GM21360 (cell line): ENCODE measurements at regions not wholly inside any gene's neighbourhood (a gene's known extent, or its start where the extent isn't known, plus 50 kb on each side); places are given as distances from the start of the nearest gene placed in this dataset.
"Not testable (repeated sequence)": the region's sequence is repeated elsewhere in the genome, so short reads cannot be mapped to it uniquely, and the experiment has no call there.

ENCODE experiments used
- ATAC-seq: cut with Tn5 transposase; IDR thresholded peaks from one replicate; pipeline ENCODE4 v1.9.1; 2021; ENCODE audit warnings: mild to moderate bottlenecking, moderate library complexity; ENCODE audit not compliant: unreplicated experiment

- no peak for ATAC-seq
These were observed 287.2 kb upstream of the FN1 start for GRCh38 chr2:215722986-215723630.

DNA sequence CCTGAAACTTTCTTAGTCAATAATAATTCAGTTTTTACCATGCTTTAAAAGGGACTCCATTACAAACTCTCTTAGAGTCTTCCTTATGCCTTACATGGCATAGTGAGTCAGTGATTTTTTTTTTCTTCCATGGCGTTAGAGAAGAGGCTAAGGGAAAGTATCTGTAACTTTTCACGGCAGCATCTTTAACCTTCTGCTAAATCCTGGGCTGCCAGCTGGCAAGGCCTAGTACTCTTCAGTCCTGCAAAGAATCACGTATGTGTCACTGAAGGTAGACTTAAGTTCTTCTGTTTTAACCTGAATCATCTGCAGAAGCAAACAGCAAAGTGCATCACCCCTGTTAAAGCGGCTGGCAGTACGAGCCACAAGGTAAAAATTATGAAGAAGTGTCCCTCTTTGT is 286.3 kb upstream of the FN1 start:
- ATAC-seq, result no peak

GRCh38 chr2:215721515-215721914 is 285.6 kb upstream of the FN1 start:
- ATAC-seq, result not testable (repeated sequence)

GRCh38 chr2:215718890-215719289 is 283.0 kb upstream of the FN1 start:
- no peak for ATAC-seq

DNA sequence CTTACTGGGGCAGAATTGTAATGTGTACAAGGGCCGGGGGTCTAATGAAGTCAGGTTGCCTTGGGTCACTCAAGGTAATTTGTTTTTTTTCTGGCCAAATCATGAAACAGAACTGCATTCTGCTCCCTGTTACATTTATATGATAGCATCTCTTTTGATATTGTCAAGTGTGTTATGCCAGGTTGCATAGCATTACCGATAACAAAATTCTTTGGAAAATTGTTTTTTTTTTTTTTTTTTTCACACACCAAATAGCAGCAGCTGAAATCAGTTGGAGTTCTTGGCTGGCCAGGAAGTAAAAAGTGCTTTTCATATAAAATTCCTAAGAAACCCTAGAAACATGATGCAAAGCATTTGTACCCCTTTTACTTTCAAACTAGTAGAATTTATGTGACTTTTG is 282.6 kb upstream of the FN1 start:
- no peak for ATAC-seq

GRCh38 chr2:215717501-215718381 is 281.9 kb upstream of the FN1 start:
- ATAC-seq, result no peak

DNA sequence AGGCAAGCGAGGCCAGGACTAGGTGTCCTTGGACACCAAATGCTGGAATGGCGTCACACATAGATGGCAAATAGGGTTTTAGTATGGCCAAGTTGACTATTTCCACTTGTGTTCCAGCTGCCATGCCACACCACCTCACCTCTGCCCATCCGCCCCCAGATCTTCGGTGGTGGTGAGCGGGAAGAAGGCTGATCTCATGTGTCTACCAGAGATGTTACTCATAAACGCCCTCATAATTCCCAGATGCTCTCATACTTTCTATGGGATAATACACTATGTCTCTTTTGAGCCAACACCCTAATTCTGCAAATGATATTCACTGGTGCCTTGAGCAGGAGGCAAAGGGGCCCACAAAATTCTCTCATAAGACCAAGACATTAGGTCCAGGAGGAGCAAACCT is 281.1 kb upstream of the FN1 start:
- no peak for ATAC-seq

GRCh38 chr2:215712871-215713790 is 277.3 kb upstream of the FN1 start:
- ATAC-seq, result no peak

- ATAC-seq, result no peak
These were observed 276.5 kb upstream of the FN1 start for GRCh38 chr2:215712219-215712868.

- ATAC-seq, result no peak
These were observed 275.7 kb upstream of the FN1 start for GRCh38 chr2:215711471-215712034.

GRCh38 chr2:215707608-215708007 is 271.7 kb upstream of the FN1 start:
- no peak for ATAC-seq

DNA sequence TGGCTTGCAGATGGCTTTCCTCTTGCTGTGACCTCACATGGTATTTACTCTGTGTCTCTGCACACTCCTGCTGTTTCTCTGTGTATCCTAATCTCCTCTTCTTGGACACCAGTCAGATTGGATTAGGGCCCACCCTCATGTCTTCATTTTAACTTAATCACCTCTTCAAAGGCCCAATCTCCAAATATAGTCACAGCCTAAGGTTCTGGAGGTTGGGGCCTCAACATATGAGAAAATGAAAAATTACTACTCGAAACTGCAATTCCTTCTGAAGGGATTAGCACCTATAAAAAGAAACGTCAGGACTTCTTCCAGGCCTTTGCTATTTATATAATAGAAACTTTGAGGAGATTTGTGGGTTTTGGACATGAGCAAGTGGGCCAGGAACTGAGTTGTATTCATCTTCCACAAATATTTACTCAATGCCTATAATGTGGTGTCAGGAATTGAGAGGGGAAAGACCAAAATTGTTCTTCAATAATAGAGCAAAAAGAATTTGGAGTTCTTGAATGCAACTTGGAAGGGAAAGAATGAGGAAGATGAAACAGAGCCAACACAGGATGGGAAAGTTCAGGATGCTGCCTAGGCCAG is 270.0 kb upstream of the FN1 start:
- no peak for ATAC-seq

- no peak for ATAC-seq
These were observed 269.4 kb upstream of the FN1 start for GRCh38 chr2:215705281-215705680.

DNA sequence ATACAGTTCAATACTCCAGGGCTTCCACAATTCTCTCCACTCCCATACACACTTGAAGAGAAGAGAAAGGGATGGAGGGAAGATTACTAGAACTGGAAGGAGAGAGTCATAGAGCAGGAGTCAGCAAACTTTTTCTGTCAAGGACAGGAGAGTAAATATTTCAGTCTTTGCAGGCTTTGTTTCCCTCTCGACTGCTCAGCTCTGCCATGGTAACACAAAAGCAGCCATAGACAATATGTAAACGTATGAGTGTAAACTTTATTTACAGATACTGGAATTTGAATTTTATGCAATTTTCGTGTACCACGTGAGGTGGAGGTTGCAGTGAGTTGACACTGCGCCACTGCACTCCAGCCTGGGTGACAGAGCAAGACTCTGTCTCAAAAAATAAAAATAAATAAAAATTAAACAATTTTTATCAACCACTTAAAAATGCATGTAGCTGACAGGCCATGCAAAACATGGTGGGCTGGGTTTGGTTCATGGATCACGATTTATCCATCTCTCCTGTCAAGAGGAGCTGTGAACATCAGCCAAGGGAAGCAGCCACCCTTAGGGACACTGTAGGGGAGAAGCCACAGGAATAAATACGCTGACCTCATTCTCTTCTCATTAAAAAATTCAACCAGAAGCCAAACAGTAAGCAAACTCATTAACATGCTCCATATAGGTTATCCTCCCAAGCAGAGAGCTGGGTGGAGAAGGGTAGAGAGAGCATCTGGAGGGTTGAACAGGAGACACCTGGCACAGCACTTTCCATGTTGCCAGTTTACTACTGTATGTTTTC is 266.4 kb upstream of the FN1 start:
- ATAC-seq, result no peak

DNA sequence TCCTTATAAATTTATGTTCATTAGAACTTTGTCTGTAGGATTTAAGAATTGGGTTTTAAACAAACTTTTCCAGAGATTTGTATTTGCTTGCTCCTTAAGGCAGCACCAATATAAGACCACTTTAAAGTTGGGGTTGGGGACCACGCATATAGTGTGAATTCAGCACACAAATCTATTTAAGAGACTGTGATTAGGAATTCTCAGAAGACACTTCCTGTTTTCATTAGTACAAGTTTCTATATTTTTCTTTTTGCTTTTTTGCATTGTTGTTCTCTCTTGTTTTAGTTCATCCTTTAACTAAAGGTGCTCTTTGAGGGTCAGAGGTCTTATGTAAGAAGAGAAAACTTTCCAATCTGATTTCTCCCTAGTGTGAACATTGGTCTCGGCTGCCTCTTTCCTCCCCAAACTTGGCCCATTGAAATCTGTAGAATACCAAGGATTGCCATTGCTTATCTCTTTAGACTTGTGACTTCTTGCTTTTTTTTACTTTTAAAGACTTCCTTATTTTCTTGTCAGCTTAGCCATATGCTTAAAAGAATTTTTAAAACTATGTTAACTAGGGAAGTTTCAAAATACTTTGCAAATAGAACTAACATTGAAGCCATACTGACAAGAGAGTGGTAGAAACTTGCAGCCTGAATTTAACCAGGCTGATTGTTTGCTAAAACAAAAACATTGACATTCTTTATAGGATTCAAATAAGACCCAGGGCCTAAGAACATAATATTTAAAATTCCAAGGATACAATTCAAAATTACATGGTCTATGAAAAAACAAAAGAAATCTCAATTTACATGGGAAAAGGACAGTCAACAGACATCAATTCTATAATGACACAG is 264.1 kb upstream of the FN1 start:
- ATAC-seq, result no peak

DNA sequence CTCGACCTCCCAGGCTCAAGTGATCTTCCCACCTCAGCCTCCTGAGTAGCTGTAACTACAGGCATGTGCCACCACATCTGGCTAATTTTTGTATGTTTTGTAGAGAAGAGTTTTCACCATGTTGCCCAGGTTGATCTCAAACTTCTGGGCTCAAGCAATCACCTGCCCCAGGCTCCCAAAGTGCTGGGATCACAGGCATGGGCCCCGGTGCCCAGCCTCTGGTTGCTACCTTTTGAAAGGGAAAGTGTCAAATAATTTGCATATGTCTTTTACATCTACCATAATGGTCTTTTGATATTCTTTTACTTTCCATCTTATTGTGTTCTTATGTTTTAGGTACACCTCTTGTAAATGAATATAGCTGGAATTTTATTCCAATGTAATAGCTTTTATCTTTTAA is 263.1 kb upstream of the FN1 start:
- no peak for ATAC-seq

DNA sequence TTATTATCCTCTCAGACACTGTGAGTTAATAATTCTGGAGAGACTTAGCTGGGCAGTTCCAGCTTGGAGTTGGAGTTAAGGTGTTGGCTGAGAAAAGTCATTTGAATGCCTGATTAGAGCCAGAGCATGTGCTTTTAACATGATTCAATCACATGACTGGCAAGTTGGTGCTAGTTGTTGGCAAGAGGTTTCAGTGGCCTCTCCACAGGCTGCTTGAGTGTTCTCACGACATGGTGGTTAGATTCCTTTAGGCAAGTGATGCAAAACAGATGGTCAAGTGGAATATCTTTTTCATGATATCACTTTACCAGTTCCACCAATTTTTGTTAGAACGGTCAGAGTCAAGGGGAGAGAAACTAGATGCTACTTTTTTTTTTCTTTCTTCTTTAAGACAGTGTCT is 262.7 kb upstream of the FN1 start:
- no peak for ATAC-seq

- no peak for ATAC-seq
These were observed 261.6 kb upstream of the FN1 start for GRCh38 chr2:215697496-215697895.

GRCh38 chr2:215697003-215697402 is 261.1 kb upstream of the FN1 start:
- no peak for ATAC-seq
